ENCODE measurements at regions not wholly inside any gene's neighbourhood (a gene's known extent, or its start where the extent isn't known, plus 50 kb on each side); places are given as distances from the start of the nearest gene placed in this dataset.

DNA sequence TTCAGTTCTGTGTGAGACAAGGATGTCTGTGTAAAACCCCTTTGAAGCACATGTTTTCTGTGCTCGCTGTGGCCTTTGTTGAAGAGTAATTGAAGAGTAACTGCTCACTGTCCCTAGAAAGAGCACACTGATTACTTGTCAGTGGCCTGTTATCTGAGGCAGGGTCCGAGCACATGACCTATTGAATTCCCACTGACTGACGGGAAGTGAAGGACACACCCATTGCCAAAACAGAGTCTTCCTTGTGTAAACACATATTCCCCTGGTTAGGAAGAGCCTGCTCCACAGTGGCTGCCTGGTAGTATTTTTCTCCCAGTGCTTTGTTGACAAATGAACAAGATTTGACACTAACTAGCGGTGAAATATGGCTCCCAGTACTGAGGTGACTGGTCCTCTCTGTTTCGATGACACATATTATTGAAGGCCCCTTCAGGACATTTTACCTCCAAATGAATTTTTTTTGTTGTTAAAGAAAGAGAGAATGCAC, 148.5 kb upstream of the GYPC start:
- Histone ChIP-seq H3K4me3 (no peak overlapping the region), H3K27me3 (ENCODE audit: insufficient read depth) (no peaks in the 10 kb centered on the region), H3K79me2 (replicated peaks; ENCODE audit: insufficient read depth) (no peaks in the 10 kb centered on the region), H3K36me3 (ENCODE audit: insufficient read depth) (no peaks in the 10 kb centered on the region), H3K9me2 (ENCODE audit: insufficient read depth) (no peaks in the 10 kb centered on the region), H2AFZ (no peak overlapping the region), H3K27ac (ENCODE audit: low read depth) (no peak overlapping the region), H3F3A (replicated peaks; ENCODE audit: low read depth) (no peaks in the 10 kb centered on the region), H3K4me2 (no peak overlapping the region), H3K4me1 (ENCODE audit: insufficient read depth) (0 out of 2 replicates have a peak, but pooled peaks cover 4% of the 10 kb centered on the region), H4K20me1 (replicated peaks; ENCODE audit: insufficient read depth) (no peaks in the 10 kb centered on the region)
- ATAC-seq (peak; percentile 59), DNase-seq (ENCODE audit: low spot score) (no peak)
- H3K9me3 Mint-ChIP-seq: no peaks in the 10 kb centered on the region
- no peaks in the 10 kb centered on the region for H3K27me3 Mint-ChIP-seq (ENCODE audit: insufficient read depth, low read depth, poor library complexity)
- TF ChIP-seq NANOG (IDR thresholded peaks at IDR 0.05; ENCODE audit: borderline replicate concordance) (no peak), EZH2phosphoT487 (IDR thresholded peaks at IDR 0.05; ENCODE audit: unreplicated experiment) (no peak), ZNF114 (CRISPR knock-in tag; IDR thresholded peaks at IDR 0.05) (no peak), STAT1 (IDR thresholded peaks at IDR 0.05; ENCODE audit: unreplicated experiment) (no peak), EZH2 (IDR thresholded peaks at IDR 0.05; ENCODE audit: low read depth, unreplicated experiment) (no peak), JUNB (IDR thresholded peaks at IDR 0.05; ENCODE audit: unreplicated experiment) (no peak), POLR2AphosphoS5 (IDR thresholded peaks at IDR 0.05; ENCODE audit: low read depth) (no peak), ZNF331 (CRISPR knock-in tag; IDR thresholded peaks at IDR 0.05; ENCODE audit: low read depth) (no peak), CREB1 (CRISPR knock-in tag; IDR thresholded peaks at IDR 0.05; ENCODE audit: low read depth) (no peak)
- TF ChIP-seq, protein P1, sequence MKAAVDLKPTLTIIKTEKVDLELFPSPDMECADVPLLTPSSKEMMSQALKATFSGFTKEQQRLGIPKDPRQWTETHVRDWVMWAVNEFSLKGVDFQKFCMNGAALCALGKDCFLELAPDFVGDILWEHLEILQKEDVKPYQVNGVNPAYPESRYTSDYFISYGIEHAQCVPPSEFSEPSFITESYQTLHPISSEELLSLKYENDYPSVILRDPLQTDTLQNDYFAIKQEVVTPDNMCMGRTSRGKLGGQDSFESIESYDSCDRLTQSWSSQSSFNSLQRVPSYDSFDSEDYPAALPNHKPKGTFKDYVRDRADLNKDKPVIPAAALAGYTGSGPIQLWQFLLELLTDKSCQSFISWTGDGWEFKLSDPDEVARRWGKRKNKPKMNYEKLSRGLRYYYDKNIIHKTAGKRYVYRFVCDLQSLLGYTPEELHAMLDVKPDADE (IDR thresholded peaks at IDR 0.05): no peak
- TF ChIP-seq, protein P2, sequence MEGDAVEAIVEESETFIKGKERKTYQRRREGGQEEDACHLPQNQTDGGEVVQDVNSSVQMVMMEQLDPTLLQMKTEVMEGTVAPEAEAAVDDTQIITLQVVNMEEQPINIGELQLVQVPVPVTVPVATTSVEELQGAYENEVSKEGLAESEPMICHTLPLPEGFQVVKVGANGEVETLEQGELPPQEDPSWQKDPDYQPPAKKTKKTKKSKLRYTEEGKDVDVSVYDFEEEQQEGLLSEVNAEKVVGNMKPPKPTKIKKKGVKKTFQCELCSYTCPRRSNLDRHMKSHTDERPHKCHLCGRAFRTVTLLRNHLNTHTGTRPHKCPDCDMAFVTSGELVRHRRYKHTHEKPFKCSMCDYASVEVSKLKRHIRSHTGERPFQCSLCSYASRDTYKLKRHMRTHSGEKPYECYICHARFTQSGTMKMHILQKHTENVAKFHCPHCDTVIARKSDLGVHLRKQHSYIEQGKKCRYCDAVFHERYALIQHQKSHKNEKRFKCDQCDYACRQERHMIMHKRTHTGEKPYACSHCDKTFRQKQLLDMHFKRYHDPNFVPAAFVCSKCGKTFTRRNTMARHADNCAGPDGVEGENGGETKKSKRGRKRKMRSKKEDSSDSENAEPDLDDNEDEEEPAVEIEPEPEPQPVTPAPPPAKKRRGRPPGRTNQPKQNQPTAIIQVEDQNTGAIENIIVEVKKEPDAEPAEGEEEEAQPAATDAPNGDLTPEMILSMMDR (conservative IDR thresholded peaks at IDR 0.05; ENCODE audit: low read depth in 2 of 2): no peak
- TF ChIP-seq, protein P3, sequence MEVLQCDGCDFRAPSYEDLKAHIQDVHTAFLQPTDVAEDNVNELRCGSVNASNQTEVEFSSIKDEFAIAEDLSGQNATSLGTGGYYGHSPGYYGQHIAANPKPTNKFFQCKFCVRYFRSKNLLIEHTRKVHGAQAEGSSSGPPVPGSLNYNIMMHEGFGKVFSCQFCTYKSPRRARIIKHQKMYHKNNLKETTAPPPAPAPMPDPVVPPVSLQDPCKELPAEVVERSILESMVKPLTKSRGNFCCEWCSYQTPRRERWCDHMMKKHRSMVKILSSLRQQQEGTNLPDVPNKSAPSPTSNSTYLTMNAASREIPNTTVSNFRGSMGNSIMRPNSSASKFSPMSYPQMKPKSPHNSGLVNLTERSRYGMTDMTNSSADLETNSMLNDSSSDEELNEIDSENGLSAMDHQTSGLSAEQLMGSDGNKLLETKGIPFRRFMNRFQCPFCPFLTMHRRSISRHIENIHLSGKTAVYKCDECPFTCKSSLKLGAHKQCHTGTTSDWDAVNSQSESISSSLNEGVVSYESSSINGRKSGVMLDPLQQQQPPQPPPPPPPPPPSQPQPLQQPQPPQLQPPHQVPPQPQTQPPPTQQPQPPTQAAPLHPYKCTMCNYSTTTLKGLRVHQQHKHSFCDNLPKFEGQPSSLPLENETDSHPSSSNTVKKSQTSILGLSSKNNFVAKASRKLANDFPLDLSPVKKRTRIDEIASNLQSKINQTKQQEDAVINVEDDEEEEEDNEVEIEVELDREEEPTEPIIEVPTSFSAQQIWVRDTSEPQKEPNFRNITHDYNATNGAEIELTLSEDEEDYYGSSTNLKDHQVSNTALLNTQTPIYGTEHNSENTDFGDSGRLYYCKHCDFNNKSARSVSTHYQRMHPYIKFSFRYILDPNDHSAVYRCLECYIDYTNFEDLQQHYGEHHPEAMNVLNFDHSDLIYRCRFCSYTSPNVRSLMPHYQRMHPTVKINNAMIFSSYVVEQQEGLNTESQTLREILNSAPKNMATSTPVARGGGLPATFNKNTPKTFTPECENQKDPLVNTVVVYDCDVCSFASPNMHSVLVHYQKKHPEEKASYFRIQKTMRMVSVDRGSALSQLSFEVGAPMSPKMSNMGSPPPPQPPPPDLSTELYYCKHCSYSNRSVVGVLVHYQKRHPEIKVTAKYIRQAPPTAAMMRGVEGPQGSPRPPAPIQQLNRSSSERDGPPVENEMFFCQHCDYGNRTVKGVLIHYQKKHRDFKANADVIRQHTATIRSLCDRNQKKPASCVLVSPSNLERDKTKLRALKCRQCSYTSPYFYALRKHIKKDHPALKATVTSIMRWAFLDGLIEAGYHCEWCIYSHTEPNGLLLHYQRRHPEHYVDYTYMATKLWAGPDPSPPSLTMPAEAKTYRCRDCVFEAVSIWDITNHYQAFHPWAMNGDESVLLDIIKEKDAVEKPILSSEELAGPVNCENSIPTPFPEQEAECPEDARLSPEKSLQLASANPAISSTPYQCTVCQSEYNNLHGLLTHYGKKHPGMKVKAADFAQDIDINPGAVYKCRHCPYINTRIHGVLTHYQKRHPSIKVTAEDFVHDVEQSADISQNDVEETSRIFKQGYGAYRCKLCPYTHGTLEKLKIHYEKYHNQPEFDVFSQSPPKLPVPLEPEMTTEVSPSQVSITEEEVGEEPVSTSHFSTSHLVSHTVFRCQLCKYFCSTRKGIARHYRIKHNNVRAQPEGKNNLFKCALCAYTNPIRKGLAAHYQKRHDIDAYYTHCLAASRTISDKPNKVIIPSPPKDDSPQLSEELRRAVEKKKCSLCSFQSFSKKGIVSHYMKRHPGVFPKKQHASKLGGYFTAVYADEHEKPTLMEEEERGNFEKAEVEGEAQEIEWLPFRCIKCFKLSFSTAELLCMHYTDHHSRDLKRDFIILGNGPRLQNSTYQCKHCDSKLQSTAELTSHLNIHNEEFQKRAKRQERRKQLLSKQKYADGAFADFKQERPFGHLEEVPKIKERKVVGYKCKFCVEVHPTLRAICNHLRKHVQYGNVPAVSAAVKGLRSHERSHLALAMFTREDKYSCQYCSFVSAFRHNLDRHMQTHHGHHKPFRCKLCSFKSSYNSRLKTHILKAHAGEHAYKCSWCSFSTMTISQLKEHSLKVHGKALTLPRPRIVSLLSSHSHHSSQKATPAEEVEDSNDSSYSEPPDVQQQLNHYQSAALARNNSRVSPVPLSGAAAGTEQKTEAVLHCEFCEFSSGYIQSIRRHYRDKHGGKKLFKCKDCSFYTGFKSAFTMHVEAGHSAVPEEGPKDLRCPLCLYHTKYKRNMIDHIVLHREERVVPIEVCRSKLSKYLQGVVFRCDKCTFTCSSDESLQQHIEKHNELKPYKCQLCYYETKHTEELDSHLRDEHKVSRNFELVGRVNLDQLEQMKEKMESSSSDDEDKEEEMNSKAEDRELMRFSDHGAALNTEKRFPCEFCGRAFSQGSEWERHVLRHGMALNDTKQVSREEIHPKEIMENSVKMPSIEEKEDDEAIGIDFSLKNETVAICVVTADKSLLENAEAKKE (CRISPR knock-in tag; IDR thresholded peaks at IDR 0.05): no peak
- TF ChIP-seq, protein P4, sequence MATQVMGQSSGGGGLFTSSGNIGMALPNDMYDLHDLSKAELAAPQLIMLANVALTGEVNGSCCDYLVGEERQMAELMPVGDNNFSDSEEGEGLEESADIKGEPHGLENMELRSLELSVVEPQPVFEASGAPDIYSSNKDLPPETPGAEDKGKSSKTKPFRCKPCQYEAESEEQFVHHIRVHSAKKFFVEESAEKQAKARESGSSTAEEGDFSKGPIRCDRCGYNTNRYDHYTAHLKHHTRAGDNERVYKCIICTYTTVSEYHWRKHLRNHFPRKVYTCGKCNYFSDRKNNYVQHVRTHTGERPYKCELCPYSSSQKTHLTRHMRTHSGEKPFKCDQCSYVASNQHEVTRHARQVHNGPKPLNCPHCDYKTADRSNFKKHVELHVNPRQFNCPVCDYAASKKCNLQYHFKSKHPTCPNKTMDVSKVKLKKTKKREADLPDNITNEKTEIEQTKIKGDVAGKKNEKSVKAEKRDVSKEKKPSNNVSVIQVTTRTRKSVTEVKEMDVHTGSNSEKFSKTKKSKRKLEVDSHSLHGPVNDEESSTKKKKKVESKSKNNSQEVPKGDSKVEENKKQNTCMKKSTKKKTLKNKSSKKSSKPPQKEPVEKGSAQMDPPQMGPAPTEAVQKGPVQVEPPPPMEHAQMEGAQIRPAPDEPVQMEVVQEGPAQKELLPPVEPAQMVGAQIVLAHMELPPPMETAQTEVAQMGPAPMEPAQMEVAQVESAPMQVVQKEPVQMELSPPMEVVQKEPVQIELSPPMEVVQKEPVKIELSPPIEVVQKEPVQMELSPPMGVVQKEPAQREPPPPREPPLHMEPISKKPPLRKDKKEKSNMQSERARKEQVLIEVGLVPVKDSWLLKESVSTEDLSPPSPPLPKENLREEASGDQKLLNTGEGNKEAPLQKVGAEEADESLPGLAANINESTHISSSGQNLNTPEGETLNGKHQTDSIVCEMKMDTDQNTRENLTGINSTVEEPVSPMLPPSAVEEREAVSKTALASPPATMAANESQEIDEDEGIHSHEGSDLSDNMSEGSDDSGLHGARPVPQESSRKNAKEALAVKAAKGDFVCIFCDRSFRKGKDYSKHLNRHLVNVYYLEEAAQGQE (IDR thresholded peaks at IDR 0.05; ENCODE audit: unreplicated experiment): no peak
- H3K27ac Mint-ChIP-seq: no peak overlapping the region; the same call in 1 of the 2 replicates
- no peaks in the 10 kb centered on the region for H3K36me3 Mint-ChIP-seq (ENCODE audit: low read depth)
- no peak overlapping the region for H3K4me3 Mint-ChIP-seq
- H3K4me1 Mint-ChIP-seq: peaks cover 20% of the 10 kb centered on the region
